Karpas-422 (cell line): ENCODE measurements at regions not wholly inside any gene's neighbourhood (a gene's known extent, or its start where the extent isn't known, plus 50 kb on each side); places are given as distances from the start of the nearest gene placed in this dataset.

Experiments used
- DNase-seq: peaks from one replicate; pipeline ENCODE4 v3.0.0-alpha.2; 2015
- H2AFZ ChIP-seq: fragments of 200-600 bp; sonication (generic); 2 replicates; pipeline ENCODE4 v1.6.1; 2014; ENCODE audit warnings: antibody characterized with exemption, low read length, mixed read lengths
- H3K27ac ChIP-seq: fragments of 200-600 bp; sonication (generic); 2 replicates; pipeline ENCODE4 v1.5.1; 2014; ENCODE audit warnings: mild to moderate bottlenecking, low read length, moderate library complexity
- H3K27me3 ChIP-seq: fragments of 200-600 bp; sonication (generic); 2 replicates; pipeline ENCODE4 v1.6.1; 2014; ENCODE audit warnings: low read length, mixed read lengths
- H3K36me3 ChIP-seq: fragments of 200-600 bp; sonication (generic); 2 replicates; pipeline ENCODE4 v1.6.1; 2014; ENCODE audit warnings: low read length, mixed read lengths; ENCODE audit not compliant: insufficient read depth
- H3K4me1 ChIP-seq: fragments of 200-600 bp; sonication (generic); 2 replicates; pipeline ENCODE4 v1.6.1; 2014; ENCODE audit warnings: mild to moderate bottlenecking, low read length, mixed read lengths
- H3K4me2 ChIP-seq: fragments of 200-600 bp; sonication (generic); 2 replicates; pipeline ENCODE4 v1.6.1; 2014; ENCODE audit warnings: low read length, low read depth, mild to moderate bottlenecking; ENCODE audit not compliant: poor library complexity, severe bottlenecking
- H3K4me3 ChIP-seq: fragments of 200-600 bp; sonication (generic); 2 replicates; pipeline ENCODE4 v1.5.1; 2014; ENCODE audit warnings: mild to moderate bottlenecking, antibody characterized with exemption, low read length, mixed read lengths
- H3K79me2 ChIP-seq: fragments of 200-600 bp; sonication (generic); 2 replicates; pipeline ENCODE4 v1.6.1; 2014; ENCODE audit warnings: mild to moderate bottlenecking, low read length, mixed read lengths
- H3K9ac ChIP-seq: fragments of 200-600 bp; sonication (generic); 2 replicates; pipeline ENCODE4 v1.6.0; 2014; ENCODE audit warnings: low read length
- H3K9me2 ChIP-seq: fragments of 200-600 bp; sonication (generic), shearing (Covaris generic); replicated peaks from 2 replicates; pipeline ENCODE4 v1.6.0; 2014; ENCODE audit warnings: mild to moderate bottlenecking, low read length, moderate library complexity; ENCODE audit not compliant: insufficient read depth
- H3K9me3 ChIP-seq: fragments of 300-700, 200-600 bp; sonication (generic); 2 replicates; pipeline ENCODE4 v1.6.1; 2014; ENCODE audit warnings: low read length, mixed read lengths
- H4K20me1 ChIP-seq: fragments of 200-600 bp; sonication (generic); 2 replicates; pipeline ENCODE4 v1.6.1; 2014; ENCODE audit warnings: mild to moderate bottlenecking, antibody characterized with exemption, low read length, low read depth; ENCODE audit not compliant: insufficient read depth

DNA sequence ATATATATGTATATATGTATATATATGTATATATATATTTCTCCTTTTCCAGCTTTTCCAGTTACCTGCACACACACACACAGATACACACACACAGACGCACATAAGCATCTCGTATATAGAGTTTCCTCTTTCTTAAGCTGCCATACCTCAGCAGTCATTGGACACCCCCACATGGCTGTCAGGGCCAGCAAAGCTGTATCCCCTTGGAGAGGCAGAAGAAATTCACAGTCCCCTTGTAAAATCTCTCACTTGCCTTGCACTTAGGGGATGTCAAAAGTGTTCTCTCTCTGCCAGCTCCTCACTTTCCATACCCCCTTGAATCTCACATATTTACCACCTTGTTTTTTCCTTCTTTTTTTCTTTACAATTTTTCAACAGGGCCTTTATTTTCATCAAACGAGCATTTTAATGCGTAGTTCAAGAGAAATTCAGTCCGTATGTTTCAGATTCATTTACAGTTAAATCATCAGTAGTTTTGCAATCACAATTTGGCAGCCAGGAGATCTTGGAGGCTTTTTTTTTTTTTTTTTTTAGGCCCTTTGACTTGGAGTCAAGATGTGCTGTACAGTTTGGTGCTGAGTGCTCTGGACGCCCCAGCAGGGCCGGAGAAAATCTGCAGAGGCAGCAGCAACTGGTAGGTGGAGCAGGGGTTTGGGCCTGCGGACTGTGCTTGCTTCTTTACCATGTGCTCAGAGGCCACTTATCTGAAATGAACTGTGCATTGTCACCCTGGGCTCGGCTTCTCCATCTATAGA, 244.9 kb upstream of the KLF4 start:
- H3K27me3 ChIP-seq: no peaks in the 10 kb centered on the region
- no peak overlapping the region for H3K4me2 ChIP-seq
- no peaks in the 10 kb centered on the region for H4K20me1 ChIP-seq
- H3K79me2 ChIP-seq: no peaks in the 10 kb centered on the region
- no peaks in the 10 kb centered on the region for H3K4me1 ChIP-seq
- no peaks in the 10 kb centered on the region for H3K9me3 ChIP-seq
- H3K36me3 ChIP-seq: no peaks in the 10 kb centered on the region
- H3K4me3 ChIP-seq: no peak overlapping the region
- DNase-seq: no peak
- H3K9ac ChIP-seq: no peak overlapping the region
- no peak overlapping the region for H2AFZ ChIP-seq
- H3K9me2 ChIP-seq: no peaks in the 10 kb centered on the region
- no peak overlapping the region for H3K27ac ChIP-seq

DNA sequence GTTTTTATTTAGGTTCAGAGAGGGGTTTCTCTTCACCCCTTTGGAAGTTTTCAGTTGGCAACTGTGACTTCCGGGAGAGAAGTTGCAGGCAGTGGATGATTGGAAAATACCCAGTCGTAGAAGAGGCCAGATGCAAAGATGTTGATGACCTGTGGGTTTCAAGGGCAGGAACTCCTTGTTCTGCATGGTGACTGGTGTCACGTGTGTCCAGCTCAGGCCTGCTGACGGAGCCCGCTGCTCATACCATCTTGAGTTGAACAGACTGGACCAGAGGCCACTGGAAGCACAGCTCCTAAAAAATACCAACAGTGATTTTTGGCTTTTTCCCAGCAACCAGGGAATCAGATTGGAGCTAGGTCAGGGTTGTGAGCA, 243.9 kb upstream of the KLF4 start:
- Histone ChIP-seq H3K36me3 (no peaks in the 10 kb centered on the region), H3K27ac (no peak overlapping the region), H3K9me3 (no peaks in the 10 kb centered on the region), H3K4me2 (no peak overlapping the region), H2AFZ (no peak overlapping the region), H3K79me2 (no peaks in the 10 kb centered on the region), H3K4me3 (no peak overlapping the region), H3K27me3 (no peaks in the 10 kb centered on the region), H3K9ac (no peak overlapping the region), H3K4me1 (no peaks in the 10 kb centered on the region), H3K9me2 (no peaks in the 10 kb centered on the region), H4K20me1 (no peaks in the 10 kb centered on the region)
- DNase-seq: no peak

DNA sequence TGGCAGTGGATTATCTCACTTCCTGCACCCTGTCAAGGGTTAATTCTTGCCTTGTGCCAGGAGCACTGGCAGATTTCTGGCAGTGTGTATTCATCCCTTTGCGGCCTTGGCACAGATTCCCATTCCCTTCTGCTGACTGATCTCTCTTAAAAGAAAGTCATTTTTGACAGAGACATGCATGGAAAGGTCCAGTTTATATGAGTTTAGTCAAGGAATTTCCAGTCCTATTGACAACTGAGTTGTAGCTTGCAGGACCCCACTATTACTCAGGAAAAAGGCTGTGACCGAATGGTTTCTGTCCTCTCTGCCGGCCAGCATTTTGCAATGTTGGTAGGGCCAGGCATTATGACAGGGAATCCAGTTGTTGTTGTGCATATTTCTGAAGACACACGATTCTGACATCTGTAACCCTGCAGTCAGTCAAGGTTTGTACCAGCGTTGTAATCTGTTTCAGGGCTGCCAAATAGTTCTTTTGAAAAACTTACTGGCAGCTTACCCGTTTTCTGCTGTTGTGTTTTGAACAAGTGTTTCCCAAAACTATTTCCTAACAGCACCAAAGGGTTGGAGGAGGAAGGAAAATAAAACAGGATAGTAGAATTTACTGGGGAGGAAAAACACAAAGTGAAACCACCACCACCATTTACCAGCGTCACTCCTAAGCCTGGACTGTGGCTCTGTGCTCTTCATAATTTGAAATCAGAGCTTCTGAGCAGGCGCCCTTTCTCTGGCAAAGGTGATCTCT, 243.4 kb upstream of the KLF4 start:
- H3K27me3 ChIP-seq: no peaks in the 10 kb centered on the region
- no peaks in the 10 kb centered on the region for H3K79me2 ChIP-seq
- DNase-seq: no peak
- H2AFZ ChIP-seq: no peak overlapping the region
- no peak overlapping the region for H3K27ac ChIP-seq
- no peaks in the 10 kb centered on the region for H3K9me2 ChIP-seq
- H3K4me3 ChIP-seq: no peak overlapping the region
- H3K36me3 ChIP-seq: no peaks in the 10 kb centered on the region
- no peak overlapping the region for H3K9ac ChIP-seq
- no peaks in the 10 kb centered on the region for H3K4me1 ChIP-seq
- no peaks in the 10 kb centered on the region for H4K20me1 ChIP-seq
- H3K9me3 ChIP-seq: no peaks in the 10 kb centered on the region
- no peak overlapping the region for H3K4me2 ChIP-seq

DNA sequence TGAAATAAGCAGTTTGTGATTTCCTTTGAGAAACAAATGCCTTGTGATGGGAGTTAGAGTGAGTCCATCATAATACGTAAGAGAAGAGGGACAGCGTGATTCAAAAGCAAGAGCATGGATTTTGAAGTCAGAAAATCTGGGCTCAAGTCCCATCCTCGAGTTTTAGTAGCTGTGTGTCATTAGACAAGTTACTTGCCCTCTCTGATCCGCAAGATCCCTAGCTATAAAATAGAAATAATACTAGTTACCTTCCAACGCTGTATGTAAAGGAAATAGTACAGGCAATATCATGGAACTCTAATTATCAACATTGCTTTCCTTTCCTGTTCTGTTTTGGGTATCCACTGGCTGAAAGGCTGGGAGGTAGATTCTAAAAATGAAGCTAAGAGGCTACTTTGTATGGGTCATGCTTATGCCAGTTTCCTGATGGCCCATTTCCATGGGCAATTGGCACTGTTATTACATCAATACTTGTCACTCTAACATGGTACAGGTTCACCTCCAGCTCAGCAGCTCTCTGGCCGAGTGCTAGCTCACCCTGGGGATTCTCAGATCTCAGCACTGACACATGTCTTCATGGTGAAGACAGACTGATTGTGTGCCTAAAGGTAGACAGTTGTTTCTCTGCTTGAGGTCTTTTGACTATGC, 241.7 kb upstream of the KLF4 start:
- Histone ChIP-seq H3K9me3 (no peaks in the 10 kb centered on the region), H4K20me1 (no peaks in the 10 kb centered on the region), H3K4me1 (no peaks in the 10 kb centered on the region), H3K9ac (no peak overlapping the region), H3K36me3 (no peaks in the 10 kb centered on the region), H3K27ac (no peak overlapping the region), H3K4me3 (no peak overlapping the region), H3K79me2 (no peaks in the 10 kb centered on the region), H3K4me2 (no peak overlapping the region), H3K9me2 (no peaks in the 10 kb centered on the region), H3K27me3 (no peaks in the 10 kb centered on the region), H2AFZ (no peak overlapping the region)
- no peak for DNase-seq

DNA sequence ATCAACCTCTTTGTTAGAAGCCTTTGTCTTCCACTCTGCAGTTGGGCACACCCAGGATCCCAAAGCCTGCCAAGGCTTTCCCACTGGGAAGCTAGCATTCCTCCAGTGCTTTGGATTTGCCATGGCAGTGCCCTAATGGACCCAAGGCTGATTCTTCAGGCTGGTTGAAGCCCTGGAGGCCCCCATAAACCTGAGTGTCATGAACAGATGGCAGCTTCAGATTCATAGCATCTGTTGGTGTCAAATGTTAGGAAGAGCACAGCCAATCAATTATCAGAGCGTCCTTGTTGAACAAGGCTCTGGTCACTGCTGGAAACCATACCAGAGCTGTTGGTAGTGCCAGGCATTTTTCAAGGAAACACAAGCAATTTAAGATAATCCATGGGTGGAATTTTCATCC, 241.1 kb upstream of the KLF4 start:
- Histone ChIP-seq H3K9me3 (no peaks in the 10 kb centered on the region), H3K9ac (no peak overlapping the region), H3K4me1 (no peaks in the 10 kb centered on the region), H3K4me2 (no peak overlapping the region), H4K20me1 (no peaks in the 10 kb centered on the region), H3K36me3 (no peaks in the 10 kb centered on the region), H2AFZ (no peak overlapping the region), H3K9me2 (no peaks in the 10 kb centered on the region), H3K4me3 (no peak overlapping the region), H3K27me3 (no peaks in the 10 kb centered on the region), H3K79me2 (no peaks in the 10 kb centered on the region), H3K27ac (no peak overlapping the region)
- DNase-seq: no peak

DNA sequence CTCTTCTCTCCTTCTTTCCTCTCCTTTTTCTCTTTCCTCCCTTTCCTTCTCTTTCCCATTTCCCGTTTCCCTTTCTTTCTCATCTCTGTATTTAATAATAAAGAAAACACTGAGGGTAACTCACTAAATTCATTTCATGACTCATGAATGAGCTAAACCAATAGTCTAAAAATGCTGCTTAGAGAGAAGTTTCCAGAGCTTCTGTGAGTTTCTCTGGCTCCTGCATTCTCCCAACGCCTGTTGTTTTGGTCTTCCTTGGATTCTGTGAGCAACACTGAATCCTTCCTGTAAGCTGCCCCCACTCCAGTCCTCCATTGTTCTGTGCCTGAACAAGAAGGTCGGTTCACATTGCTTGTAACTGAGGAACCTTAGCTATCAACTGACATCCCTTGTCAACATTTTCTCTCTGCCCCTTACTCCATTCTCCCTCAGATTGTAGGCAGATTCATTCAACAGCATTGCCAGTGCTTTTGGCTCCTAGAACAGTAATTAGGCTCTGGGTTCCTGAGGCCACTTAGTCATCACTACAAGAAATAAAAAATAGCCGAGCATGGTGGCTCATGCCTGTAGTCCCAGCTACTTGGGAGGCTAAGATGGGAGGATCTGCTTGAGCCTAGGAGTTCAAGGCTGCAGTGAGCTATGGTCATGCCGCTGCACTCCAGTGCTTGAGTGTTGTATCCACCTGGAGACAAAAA, 237.7 kb upstream of the KLF4 start:
- Histone ChIP-seq H3K4me1 (no peaks in the 10 kb centered on the region), H2AFZ (no peak overlapping the region), H3K36me3 (no peaks in the 10 kb centered on the region), H3K27ac (no peak overlapping the region), H4K20me1 (no peaks in the 10 kb centered on the region), H3K9me3 (no peaks in the 10 kb centered on the region), H3K27me3 (no peaks in the 10 kb centered on the region), H3K9me2 (no peaks in the 10 kb centered on the region), H3K4me3 (no peak overlapping the region), H3K79me2 (no peaks in the 10 kb centered on the region), H3K4me2 (no peak overlapping the region), H3K9ac (no peak overlapping the region)
- DNase-seq: no peak

DNA sequence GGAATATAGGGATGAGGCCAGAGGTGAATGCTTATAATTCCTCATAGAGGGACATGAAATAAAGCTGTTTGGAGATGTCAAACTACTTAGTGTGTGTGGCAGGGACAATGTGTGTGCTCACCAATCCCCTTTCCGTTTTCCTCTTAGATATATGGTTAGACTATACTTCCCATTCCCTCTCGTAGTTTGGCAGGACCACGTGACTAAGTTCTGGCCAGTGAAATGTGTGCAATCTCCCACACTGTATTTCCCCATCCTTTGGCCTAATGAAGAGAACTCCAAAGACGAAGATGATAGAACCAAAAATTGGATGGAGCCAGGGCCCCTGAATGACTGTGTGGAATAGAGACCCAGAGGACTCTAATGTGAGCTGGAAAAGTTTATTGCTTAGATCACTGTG, 233.4 kb upstream of the KLF4 start:
- Histone ChIP-seq H2AFZ (no peak overlapping the region), H3K4me3 (no peak overlapping the region), H3K9me3 (no peaks in the 10 kb centered on the region), H3K79me2 (no peaks in the 10 kb centered on the region), H3K9me2 (no peaks in the 10 kb centered on the region), H3K4me2 (no peak overlapping the region), H3K36me3 (no peaks in the 10 kb centered on the region), H4K20me1 (no peaks in the 10 kb centered on the region), H3K4me1 (no peaks in the 10 kb centered on the region), H3K27me3 (no peaks in the 10 kb centered on the region), H3K9ac (no peak overlapping the region), H3K27ac (no peak overlapping the region)
- no peak for DNase-seq

DNA sequence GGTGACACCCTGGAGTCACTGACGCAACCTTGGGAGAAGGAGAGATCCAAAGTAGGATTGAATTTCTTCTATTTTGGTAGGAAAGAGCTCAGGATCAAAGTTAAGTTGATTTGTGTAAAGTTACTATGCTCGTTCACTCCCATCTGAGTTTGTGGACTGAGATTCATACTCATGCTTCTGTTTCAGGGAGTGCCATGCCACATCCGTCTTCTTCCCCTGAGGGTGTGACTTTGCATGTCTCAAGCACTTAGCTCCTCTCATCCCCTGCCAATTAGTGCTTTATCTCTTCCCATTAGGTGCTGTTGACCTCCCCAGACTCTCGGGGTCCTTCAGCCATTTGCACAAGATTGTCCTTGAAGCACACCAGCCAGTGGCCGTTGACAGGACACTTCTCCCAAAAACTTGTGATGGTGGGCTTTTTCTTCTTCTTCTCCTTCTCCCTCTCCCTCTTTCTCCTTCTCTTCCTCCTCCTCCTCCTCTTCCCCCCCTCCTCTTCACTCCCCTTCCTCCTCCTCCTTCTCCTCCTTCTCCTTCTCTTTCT, 232.2 kb upstream of the KLF4 start:
- H3K9me3 ChIP-seq: no peaks in the 10 kb centered on the region
- no peaks in the 10 kb centered on the region for H3K36me3 ChIP-seq

More for the DNA sequence above, 232.2 kb upstream of the KLF4 start:
- no peaks in the 10 kb centered on the region for H3K27me3 ChIP-seq
- H3K9me2 ChIP-seq: no peaks in the 10 kb centered on the region
- H3K27ac ChIP-seq: no peak overlapping the region
- H3K9ac ChIP-seq: no peak overlapping the region
- no peak overlapping the region for H3K4me3 ChIP-seq
- DNase-seq: no peak
- H4K20me1 ChIP-seq: no peaks in the 10 kb centered on the region
- H2AFZ ChIP-seq: no peak overlapping the region
- H3K79me2 ChIP-seq: no peaks in the 10 kb centered on the region
- H3K4me1 ChIP-seq: no peaks in the 10 kb centered on the region
- H3K4me2 ChIP-seq: no peak overlapping the region
